Cardiac septum (tissue), 1 donor: ENCODE measurements at regions not wholly inside any gene's neighbourhood (a gene's known extent, or its start where the extent isn't known, plus 50 kb on each side); places are given as distances from the start of the nearest gene placed in this dataset.

Experiments used
- DNase-seq: peaks from one replicate; pipeline ENCODE4 v3.0.0-alpha.2; 2020; ENCODE audit warnings: low spot score
- intact Hi-C: fragments of 100-400 bp; cut with DNase I; formaldehyde crosslinking; loops from one replicate; pipeline ENCODE4 v1.14.0; 2022
- donor health status: DM: no; HTN: no; CAD: no.

- intact Hi-C loops, result no loop called here
- no peak for DNase-seq
These were observed 71.1 kb downstream of the EPHB3 start for GRCh38 chr3:184632551-184633236.
